ENCODE measurements at regions not wholly inside any gene's neighbourhood (a gene's known extent, or its start where the extent isn't known, plus 50 kb on each side); places are given as distances from the start of the nearest gene placed in this dataset.

- TF ChIP-seq, protein P1, sequence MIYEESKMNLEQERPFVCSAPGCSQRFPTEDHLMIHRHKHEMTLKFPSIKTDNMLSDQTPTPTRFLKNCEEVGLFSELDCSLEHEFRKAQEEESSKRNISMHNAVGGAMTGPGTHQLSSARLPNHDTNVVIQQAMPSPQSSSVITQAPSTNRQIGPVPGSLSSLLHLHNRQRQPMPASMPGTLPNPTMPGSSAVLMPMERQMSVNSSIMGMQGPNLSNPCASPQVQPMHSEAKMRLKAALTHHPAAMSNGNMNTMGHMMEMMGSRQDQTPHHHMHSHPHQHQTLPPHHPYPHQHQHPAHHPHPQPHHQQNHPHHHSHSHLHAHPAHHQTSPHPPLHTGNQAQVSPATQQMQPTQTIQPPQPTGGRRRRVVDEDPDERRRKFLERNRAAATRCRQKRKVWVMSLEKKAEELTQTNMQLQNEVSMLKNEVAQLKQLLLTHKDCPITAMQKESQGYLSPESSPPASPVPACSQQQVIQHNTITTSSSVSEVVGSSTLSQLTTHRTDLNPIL (CRISPR knock-in tag; IDR thresholded peaks at IDR 0.05; ENCODE audit: low read depth), result no peak
- TF ChIP-seq TOX (CRISPR knock-in tag; IDR thresholded peaks at IDR 0.05; ENCODE audit: borderline replicate concordance) (no peak), POU6F1 (CRISPR knock-in tag; IDR thresholded peaks at IDR 0.05; ENCODE audit: borderline replicate concordance, low read depth) (no peak), CSRNP3 (CRISPR knock-in tag; IDR thresholded peaks at IDR 0.05) (no peak)
- TF ChIP-seq, protein P2, sequence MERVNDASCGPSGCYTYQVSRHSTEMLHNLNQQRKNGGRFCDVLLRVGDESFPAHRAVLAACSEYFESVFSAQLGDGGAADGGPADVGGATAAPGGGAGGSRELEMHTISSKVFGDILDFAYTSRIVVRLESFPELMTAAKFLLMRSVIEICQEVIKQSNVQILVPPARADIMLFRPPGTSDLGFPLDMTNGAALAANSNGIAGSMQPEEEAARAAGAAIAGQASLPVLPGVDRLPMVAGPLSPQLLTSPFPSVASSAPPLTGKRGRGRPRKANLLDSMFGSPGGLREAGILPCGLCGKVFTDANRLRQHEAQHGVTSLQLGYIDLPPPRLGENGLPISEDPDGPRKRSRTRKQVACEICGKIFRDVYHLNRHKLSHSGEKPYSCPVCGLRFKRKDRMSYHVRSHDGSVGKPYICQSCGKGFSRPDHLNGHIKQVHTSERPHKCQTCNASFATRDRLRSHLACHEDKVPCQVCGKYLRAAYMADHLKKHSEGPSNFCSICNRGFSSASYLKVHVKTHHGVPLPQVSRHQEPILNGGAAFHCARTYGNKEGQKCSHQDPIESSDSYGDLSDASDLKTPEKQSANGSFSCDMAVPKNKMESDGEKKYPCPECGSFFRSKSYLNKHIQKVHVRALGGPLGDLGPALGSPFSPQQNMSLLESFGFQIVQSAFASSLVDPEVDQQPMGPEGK (CRISPR knock-in tag; IDR thresholded peaks at IDR 0.05; ENCODE audit: borderline replicate concordance), result no peak
Observed at GRCh38 chr22:49034836-49035817, 792.5 kb downstream of the BRD1 start.

Data from SK-N-SH treated with all-trans-retinoic acid at 6 μM for 48 hours (cell line).